Fibroblast of villous mesenchyme (primary cell): ENCODE measurements at regions not wholly inside any gene's neighbourhood (a gene's known extent, or its start where the extent isn't known, plus 50 kb on each side); places are given as distances from the start of the nearest gene placed in this dataset.

ENCODE experiments used
- DNase-seq: peaks from one replicate; pipeline ENCODE4 v3.0.0-alpha.2; 2010; ENCODE audit warnings: low read depth
- H3K4me3 ChIP-seq: 2 replicates; pipeline ENCODE4 v1.5.1; 2011; ENCODE audit warnings: low read depth, mild to moderate bottlenecking, low read length
- TF ChIP-seq, protein P1 (sequence below): IDR thresholded peaks from 2 replicates; pipeline ENCODE4 v1.5.1; 2012; ENCODE audit warnings: low read depth, mild to moderate bottlenecking, low read length; ENCODE audit not compliant: insufficient read depth

GRCh38 chr10:58070956-58071355 lies 196.7 kb downstream of the IPMK start:
- no peak overlapping the region for H3K4me3 ChIP-seq
- DNase-seq: no peak
- TF ChIP-seq, protein P1, sequence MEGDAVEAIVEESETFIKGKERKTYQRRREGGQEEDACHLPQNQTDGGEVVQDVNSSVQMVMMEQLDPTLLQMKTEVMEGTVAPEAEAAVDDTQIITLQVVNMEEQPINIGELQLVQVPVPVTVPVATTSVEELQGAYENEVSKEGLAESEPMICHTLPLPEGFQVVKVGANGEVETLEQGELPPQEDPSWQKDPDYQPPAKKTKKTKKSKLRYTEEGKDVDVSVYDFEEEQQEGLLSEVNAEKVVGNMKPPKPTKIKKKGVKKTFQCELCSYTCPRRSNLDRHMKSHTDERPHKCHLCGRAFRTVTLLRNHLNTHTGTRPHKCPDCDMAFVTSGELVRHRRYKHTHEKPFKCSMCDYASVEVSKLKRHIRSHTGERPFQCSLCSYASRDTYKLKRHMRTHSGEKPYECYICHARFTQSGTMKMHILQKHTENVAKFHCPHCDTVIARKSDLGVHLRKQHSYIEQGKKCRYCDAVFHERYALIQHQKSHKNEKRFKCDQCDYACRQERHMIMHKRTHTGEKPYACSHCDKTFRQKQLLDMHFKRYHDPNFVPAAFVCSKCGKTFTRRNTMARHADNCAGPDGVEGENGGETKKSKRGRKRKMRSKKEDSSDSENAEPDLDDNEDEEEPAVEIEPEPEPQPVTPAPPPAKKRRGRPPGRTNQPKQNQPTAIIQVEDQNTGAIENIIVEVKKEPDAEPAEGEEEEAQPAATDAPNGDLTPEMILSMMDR: no peak

DNA sequence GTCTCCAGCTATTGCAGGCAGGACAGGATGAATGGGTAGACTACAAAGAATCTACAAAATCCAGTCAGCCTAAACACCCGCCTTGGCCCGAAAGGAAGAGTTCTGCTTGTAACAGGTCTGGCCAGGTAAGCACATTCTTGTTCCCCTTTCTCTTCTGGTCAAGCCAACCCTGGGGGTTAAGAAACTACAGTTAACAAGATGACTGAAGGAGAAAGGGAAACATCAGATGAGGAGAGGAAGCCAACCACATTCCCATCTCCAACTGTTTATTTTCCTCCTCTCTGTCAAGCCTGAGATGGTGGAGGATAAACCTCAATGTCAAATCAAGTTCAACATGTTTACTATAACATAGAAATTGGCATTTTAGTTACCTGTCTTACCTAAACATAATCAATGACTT lies 198.9 kb downstream of the IPMK start:
- no peak overlapping the region for H3K4me3 ChIP-seq
- DNase-seq: no peak
- TF ChIP-seq, protein P1: no peak

- no peak overlapping the region for H3K4me3 ChIP-seq
- DNase-seq: no peak
- TF ChIP-seq, protein P1: no peak
Measured at GRCh38 chr10:58066979-58067378, 200.7 kb downstream of the IPMK start.

DNA sequence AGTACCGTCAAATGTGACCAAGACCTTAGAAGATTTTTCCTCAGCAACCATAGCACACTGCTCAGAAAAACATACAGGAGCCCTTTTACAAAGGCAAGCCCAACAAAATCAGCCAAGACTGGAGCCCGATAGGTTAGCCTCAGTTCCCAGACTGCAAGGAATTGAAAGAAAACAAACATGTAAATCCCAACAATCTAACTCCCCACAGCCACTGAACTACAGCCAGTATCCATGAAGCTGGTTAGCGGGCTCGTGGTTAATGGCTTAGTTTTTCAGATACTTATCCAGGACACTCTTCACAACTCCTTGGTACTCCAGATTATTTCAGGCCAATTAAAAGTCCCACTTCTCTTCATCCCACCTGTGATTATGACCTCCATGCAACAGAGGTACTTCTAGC lies 201.6 kb downstream of the IPMK start:
- TF ChIP-seq, protein P1: no peak
- DNase-seq: no peak
- H3K4me3 ChIP-seq: no peak overlapping the region

- DNase-seq: no peak
- TF ChIP-seq, protein P1: no peak
- no peak overlapping the region for H3K4me3 ChIP-seq
Measured at GRCh38 chr10:58065529-58065815, 202.2 kb downstream of the IPMK start.

- TF ChIP-seq, protein P1: peak; percentile 90
- peak; percentile 66 for DNase-seq
- no peak overlapping the region for H3K4me3 ChIP-seq
Measured at GRCh38 chr10:58064714-58065528, 202.8 kb downstream of the IPMK start.
